ENCODE measurements at regions not wholly inside any gene's neighbourhood (a gene's known extent, or its start where the extent isn't known, plus 50 kb on each side); places are given as distances from the start of the nearest gene placed in this dataset.
"Not testable (repeated sequence)": the region's sequence is repeated elsewhere in the genome, so short reads cannot be mapped to it uniquely, and the experiment has no call there.

- intact Hi-C loops (cut with micrococcal nuclease; ENCODE audit: unreplicated experiment), result no loop called here
- no TSS peak for BruUV-seq (replicated peaks)
- H3K4me1 ChIP-seq (ENCODE audit: insufficient read depth, low read length), result no peaks in the 10 kb centered on the region
- H3K4me2 ChIP-seq (ENCODE audit: low read depth, low read length), result no peak overlapping the region
- DNase-seq (ENCODE audit: low spot score) (no peak), FAIRE-seq (no peak), ATAC-seq (no peak)
- no peak overlapping the region for H3K9ac ChIP-seq (ENCODE audit: insufficient read depth, low read depth, low read length)
- no peak overlapping the region for H3K27ac ChIP-seq (ENCODE audit: extremely low read length, insufficient read depth, low read length)
- no peak overlapping the region for H3K4me3 ChIP-seq (replicated peaks in 1 of 3; ENCODE audit: insufficient read depth in 1 of 3, low read depth in 2 of 3, low read length in 3 of 3)
- in situ Hi-C loops (cut with HindIII; ENCODE audit: extremely low pct_ligation_motif_present, low pct_unique_long_range_greater_than_20kb), result no loop called here
- H3K9me3 ChIP-seq (ENCODE audit: low read length), result no peaks in the 10 kb centered on the region
- H3K27me3 ChIP-seq (ENCODE audit: control insufficient read depth in 1 of 2, insufficient read depth in 2 of 2, low read length in 2 of 2), result peaks cover 0 to 12% of the 10 kb centered on the region in 2 experiments; a peak in 1 of 5 replicates
- no peak overlapping the region for H2AFZ ChIP-seq (ENCODE audit: low read length)
- H4K20me1 ChIP-seq (ENCODE audit: insufficient read depth, low read length), result no peaks in the 10 kb centered on the region
- ChIA-PET CTCF (ENCODE audit: low intra/inter-chr PET ratio, low total read pairs) (no interaction called here), POLR2A (no interaction called here)
- H3K79me2 ChIP-seq (ENCODE audit: insufficient read depth, low read length), result no peaks in the 10 kb centered on the region
- TF ChIP-seq, protein P1, sequence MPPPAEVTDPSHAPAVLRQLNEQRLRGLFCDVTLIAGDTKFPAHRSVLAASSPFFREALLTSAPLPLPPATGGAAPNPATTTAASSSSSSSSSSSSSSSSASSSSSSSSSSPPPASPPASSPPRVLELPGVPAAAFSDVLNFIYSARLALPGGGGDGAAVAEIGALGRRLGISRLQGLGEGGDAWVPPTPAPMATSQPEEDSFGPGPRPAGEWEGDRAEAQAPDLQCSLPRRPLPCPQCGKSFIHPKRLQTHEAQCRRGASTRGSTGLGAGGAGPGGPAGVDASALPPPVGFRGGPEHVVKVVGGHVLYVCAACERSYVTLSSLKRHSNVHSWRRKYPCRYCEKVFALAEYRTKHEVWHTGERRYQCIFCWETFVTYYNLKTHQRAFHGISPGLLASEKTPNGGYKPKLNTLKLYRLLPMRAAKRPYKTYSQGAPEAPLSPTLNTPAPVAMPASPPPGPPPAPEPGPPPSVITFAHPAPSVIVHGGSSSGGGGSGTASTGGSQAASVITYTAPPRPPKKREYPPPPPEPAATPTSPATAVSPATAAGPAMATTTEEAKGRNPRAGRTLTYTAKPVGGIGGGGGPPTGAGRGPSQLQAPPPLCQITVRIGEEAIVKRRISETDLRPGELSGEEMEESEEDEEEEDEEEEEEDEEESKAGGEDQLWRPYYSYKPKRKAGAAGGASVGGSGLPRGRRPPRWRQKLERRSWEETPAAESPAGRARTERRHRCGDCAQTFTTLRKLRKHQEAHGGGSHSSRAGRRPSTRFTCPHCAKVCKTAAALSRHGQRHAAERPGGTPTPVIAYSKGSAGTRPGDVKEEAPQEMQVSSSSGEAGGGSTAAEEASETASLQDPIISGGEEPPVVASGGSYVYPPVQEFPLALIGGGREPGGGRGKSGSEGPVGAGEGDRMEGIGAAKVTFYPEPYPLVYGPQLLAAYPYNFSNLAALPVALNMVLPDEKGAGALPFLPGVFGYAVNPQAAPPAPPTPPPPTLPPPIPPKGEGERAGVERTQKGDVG (CRISPR knock-in tag; IDR thresholded peaks at IDR 0.05; ENCODE audit: borderline replicate concordance), result no peak
- no peak for TF ChIP-seq MTF1 (CRISPR knock-in tag; IDR thresholded peaks at IDR 0.05)
- no peak for TF ChIP-seq KMT2A (CRISPR knock-in tag; IDR thresholded peaks at IDR 0.05)
- TF ChIP-seq SRSF4 (IDR thresholded peaks at IDR 0.05; ENCODE audit: low read depth, low read length, poor library complexity, severe bottlenecking), result no peak
- TF ChIP-seq ZNF510 (CRISPR knock-in tag; IDR thresholded peaks at IDR 0.05; ENCODE audit: low read depth), result no peak
- no peak for TF ChIP-seq ZNF207 (IDR thresholded peaks at IDR 0.05; ENCODE audit: borderline replicate concordance)
- TF ChIP-seq ZNF343 (CRISPR knock-in tag; IDR thresholded peaks at IDR 0.05), result no peak
- TF ChIP-seq, protein P2, sequence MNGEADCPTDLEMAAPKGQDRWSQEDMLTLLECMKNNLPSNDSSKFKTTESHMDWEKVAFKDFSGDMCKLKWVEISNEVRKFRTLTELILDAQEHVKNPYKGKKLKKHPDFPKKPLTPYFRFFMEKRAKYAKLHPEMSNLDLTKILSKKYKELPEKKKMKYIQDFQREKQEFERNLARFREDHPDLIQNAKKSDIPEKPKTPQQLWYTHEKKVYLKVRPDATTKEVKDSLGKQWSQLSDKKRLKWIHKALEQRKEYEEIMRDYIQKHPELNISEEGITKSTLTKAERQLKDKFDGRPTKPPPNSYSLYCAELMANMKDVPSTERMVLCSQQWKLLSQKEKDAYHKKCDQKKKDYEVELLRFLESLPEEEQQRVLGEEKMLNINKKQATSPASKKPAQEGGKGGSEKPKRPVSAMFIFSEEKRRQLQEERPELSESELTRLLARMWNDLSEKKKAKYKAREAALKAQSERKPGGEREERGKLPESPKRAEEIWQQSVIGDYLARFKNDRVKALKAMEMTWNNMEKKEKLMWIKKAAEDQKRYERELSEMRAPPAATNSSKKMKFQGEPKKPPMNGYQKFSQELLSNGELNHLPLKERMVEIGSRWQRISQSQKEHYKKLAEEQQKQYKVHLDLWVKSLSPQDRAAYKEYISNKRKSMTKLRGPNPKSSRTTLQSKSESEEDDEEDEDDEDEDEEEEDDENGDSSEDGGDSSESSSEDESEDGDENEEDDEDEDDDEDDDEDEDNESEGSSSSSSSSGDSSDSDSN (CRISPR knock-in tag; IDR thresholded peaks at IDR 0.05), result no peak
- 37% methylated on average over 17 of the region's 25 CpGs for WGBS (ENCODE audit: low lambda C conversion rate)
- no peaks in the 10 kb centered on the region for H3K36me3 ChIP-seq (replicated peaks in 1 of 2; ENCODE audit: control insufficient read depth in 1 of 2, insufficient read depth in 2 of 2, low read length in 2 of 2)
Measured at GRCh38 chr14:105927096-105928060, 401.0 kb downstream of the TMEM121 start.

GRCh38 chr14:105928171-105929111 is 402.1 kb downstream of the TMEM121 start:
- BruUV-seq (replicated peaks); H3K36me3 ChIP-seq (replicated peaks in 1 of 2; ENCODE audit: control insufficient read depth in 1 of 2, insufficient read depth in 2 of 2, low read length in 2 of 2); POLR2A ChIA-PET; in situ Hi-C loops (cut with HindIII; ENCODE audit: extremely low pct_ligation_motif_present, low pct_unique_long_range_greater_than_20kb); H3K9me3 ChIP-seq (ENCODE audit: low read length); H3K4me2 ChIP-seq (ENCODE audit: low read depth, low read length); H3K79me2 ChIP-seq (ENCODE audit: insufficient read depth, low read length); DNase-seq (ENCODE audit: low spot score); H3K9ac ChIP-seq (ENCODE audit: insufficient read depth, low read depth, low read length); H3K4me1 ChIP-seq (ENCODE audit: insufficient read depth, low read length); H4K20me1 ChIP-seq (ENCODE audit: insufficient read depth, low read length); ATAC-seq; H2AFZ ChIP-seq (ENCODE audit: low read length); H3K27ac ChIP-seq (ENCODE audit: extremely low read length, insufficient read depth, low read length); intact Hi-C loops (cut with micrococcal nuclease; ENCODE audit: unreplicated experiment); FAIRE-seq; CTCF ChIA-PET (ENCODE audit: low intra/inter-chr PET ratio, low total read pairs); H3K4me3 ChIP-seq (replicated peaks in 1 of 3; ENCODE audit: insufficient read depth in 1 of 3, low read depth in 2 of 3, low read length in 3 of 3): not testable (repeated sequence)
- H3K27me3 ChIP-seq (ENCODE audit: control insufficient read depth in 1 of 2, insufficient read depth in 2 of 2, low read length in 2 of 2), result peaks cover 0 to 17% of the 10 kb centered on the region in 2 experiments; a peak in 1 of 5 replicates
- 26% methylated on average over 12 of the region's 23 CpGs for WGBS (ENCODE audit: low lambda C conversion rate)

All from HepG2 (cell line).